ENCODE measurements at regions not wholly inside any gene's neighbourhood (a gene's known extent, or its start where the extent isn't known, plus 50 kb on each side); places are given as distances from the start of the nearest gene placed in this dataset.

DNA sequence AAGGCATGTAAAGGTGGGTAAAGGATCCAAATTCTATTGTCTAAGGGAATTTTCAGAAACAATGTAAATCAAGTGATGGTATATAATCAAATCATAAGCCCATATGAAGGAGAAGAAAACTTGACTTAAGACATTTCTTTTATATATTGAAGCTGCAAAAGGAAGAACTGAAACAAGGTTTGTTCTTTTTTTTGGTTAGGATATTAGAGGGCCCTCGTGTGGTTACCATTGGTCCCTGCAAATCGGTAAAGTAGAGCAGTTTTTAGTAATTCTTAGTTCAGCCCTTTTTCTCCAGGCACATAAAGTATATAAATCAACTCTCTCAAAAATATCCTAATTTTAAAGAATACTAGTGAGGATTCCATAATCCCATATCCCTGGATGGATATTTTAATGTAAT, 105.6 kb upstream of the STK17B start:
- Histone ChIP-seq H3K9me3 (ENCODE audit: control insufficient read depth, insufficient read depth, low read depth, low read length) (no peaks in the 10 kb centered on the region), H3K36me3 (ENCODE audit: control insufficient read depth, insufficient read depth, low read length) (no peaks in the 10 kb centered on the region), H3K4me2 (ENCODE audit: extremely low read depth, insufficient read depth, low read length) (no peak overlapping the region), H2AFZ (ENCODE audit: low read length) (no peak overlapping the region), H3K27me3 (ENCODE audit: control insufficient read depth, insufficient read depth, low read length) (no peaks in the 10 kb centered on the region), H3K4me1 (ENCODE audit: control insufficient read depth, extremely low read depth, insufficient read depth, low read length) (peaks cover 11% of the 10 kb centered on the region), H3K9ac (ENCODE audit: insufficient read depth, low read length) (no peak overlapping the region), H3K27ac (ENCODE audit: insufficient read depth, low read length) (no peak overlapping the region), H4K20me1 (ENCODE audit: control insufficient read depth, extremely low read depth, insufficient read depth, low read length) (no peaks in the 10 kb centered on the region), H3K4me3 (replicated peaks in 1 of 4; ENCODE audit: control extremely low read depth in 1 of 4, insufficient read depth in 1 of 4, low read depth in 3 of 4, low read length in 4 of 4) (no peak overlapping the region), H3K79me2 (ENCODE audit: control insufficient read depth, insufficient read depth, low read length) (no peaks in the 10 kb centered on the region)
- TF ChIP-seq, protein P1, sequence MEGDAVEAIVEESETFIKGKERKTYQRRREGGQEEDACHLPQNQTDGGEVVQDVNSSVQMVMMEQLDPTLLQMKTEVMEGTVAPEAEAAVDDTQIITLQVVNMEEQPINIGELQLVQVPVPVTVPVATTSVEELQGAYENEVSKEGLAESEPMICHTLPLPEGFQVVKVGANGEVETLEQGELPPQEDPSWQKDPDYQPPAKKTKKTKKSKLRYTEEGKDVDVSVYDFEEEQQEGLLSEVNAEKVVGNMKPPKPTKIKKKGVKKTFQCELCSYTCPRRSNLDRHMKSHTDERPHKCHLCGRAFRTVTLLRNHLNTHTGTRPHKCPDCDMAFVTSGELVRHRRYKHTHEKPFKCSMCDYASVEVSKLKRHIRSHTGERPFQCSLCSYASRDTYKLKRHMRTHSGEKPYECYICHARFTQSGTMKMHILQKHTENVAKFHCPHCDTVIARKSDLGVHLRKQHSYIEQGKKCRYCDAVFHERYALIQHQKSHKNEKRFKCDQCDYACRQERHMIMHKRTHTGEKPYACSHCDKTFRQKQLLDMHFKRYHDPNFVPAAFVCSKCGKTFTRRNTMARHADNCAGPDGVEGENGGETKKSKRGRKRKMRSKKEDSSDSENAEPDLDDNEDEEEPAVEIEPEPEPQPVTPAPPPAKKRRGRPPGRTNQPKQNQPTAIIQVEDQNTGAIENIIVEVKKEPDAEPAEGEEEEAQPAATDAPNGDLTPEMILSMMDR (conservative IDR thresholded peaks at IDR 0.05 in 1 of 2, IDR thresholded peaks at IDR 0.05 in 1 of 2; ENCODE audit: low read depth in 1 of 2, low read length in 2 of 2): peak; percentile 59 to 67
- TF ChIP-seq EZH2 (IDR thresholded peaks at IDR 0.05; ENCODE audit: low read length, missing control alignments): no peak
- peak in 1 of 2 donors; percentile 71 for DNase-seq (ENCODE audit: low read depth in 2 of 2)

DNA sequence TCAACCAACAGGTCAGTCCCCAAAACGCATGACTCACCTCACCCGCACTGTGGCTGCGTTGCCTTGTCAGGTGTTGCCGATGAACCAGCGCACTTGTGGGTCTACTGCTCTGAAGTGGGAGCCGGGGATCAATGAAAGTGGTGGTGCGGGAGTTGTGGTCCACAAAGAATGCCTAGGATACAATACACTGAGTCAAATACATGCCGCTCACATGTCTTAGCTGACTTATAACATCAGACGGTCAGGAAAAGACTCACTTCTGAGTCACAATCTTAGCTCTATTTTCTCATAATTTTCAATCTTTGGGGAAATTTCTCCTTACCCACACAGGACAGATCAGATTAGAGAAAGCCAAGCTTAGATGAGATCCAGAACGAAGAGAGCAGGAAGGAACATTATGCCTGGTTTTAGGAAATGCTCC, 107.1 kb upstream of the STK17B start:
- peak; percentile 42 to 96 for DNase-seq (ENCODE audit: low read depth in 2 of 2)
- H4K20me1 ChIP-seq (ENCODE audit: control insufficient read depth, extremely low read depth, insufficient read depth, low read length): no peaks in the 10 kb centered on the region
- no peak overlapping the region for H3K4me3 ChIP-seq (replicated peaks in 1 of 4; ENCODE audit: control extremely low read depth in 1 of 4, insufficient read depth in 1 of 4, low read depth in 3 of 4, low read length in 4 of 4)
- no peaks in the 10 kb centered on the region for H3K79me2 ChIP-seq (ENCODE audit: control insufficient read depth, insufficient read depth, low read length)
- no peak overlapping the region for H2AFZ ChIP-seq (ENCODE audit: low read length)
- H3K27ac ChIP-seq (ENCODE audit: insufficient read depth, low read length): no peak overlapping the region
- TF ChIP-seq, protein P1 (conservative IDR thresholded peaks at IDR 0.05 in 1 of 2, IDR thresholded peaks at IDR 0.05 in 1 of 2; ENCODE audit: low read depth in 1 of 2, low read length in 2 of 2): no peak
- TF ChIP-seq EZH2 (IDR thresholded peaks at IDR 0.05; ENCODE audit: low read length, missing control alignments): no peak
- H3K27me3 ChIP-seq (ENCODE audit: control insufficient read depth, insufficient read depth, low read length): no peaks in the 10 kb centered on the region
- H3K4me1 ChIP-seq (ENCODE audit: control insufficient read depth, extremely low read depth, insufficient read depth, low read length): peaks cover 11% of the 10 kb centered on the region
- no peaks in the 10 kb centered on the region for H3K9me3 ChIP-seq (ENCODE audit: control insufficient read depth, insufficient read depth, low read depth, low read length)
- no peak overlapping the region for H3K4me2 ChIP-seq (ENCODE audit: extremely low read depth, insufficient read depth, low read length)
- no peak overlapping the region for H3K9ac ChIP-seq (ENCODE audit: insufficient read depth, low read length)
- no peaks in the 10 kb centered on the region for H3K36me3 ChIP-seq (ENCODE audit: control insufficient read depth, insufficient read depth, low read length)

DNA sequence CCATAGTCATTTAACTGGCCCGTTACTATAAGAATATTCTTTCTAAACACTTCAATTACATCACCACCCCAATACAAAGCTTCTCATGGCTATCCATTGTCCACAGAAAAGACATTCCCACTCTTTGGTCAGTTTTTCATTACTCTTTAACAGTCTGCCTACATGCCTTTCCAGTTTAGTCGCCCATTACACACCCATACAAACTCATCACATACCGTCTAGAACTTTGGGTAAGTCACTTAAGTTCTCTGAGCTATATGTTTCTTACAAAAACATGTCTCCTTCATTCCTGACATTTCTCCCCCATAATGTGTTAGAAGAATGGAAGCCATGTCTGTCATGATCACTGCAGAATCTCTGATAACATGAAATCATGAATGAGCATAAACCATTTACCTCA, 108.2 kb upstream of the STK17B start:
- DNase-seq (ENCODE audit: low read depth in 2 of 2): peak in 1 of 2 donors; percentile 60
- TF ChIP-seq, protein P1 (conservative IDR thresholded peaks at IDR 0.05 in 1 of 2, IDR thresholded peaks at IDR 0.05 in 1 of 2; ENCODE audit: low read depth in 1 of 2, low read length in 2 of 2): no peak
- TF ChIP-seq EZH2 (IDR thresholded peaks at IDR 0.05; ENCODE audit: low read length, missing control alignments): no peak
- no peaks in the 10 kb centered on the region for H3K79me2 ChIP-seq (ENCODE audit: control insufficient read depth, insufficient read depth, low read length)
- no peak overlapping the region for H2AFZ ChIP-seq (ENCODE audit: low read length)
- H3K36me3 ChIP-seq (ENCODE audit: control insufficient read depth, insufficient read depth, low read length): no peaks in the 10 kb centered on the region
- H3K4me2 ChIP-seq (ENCODE audit: extremely low read depth, insufficient read depth, low read length): no peak overlapping the region
- H3K27me3 ChIP-seq (ENCODE audit: control insufficient read depth, insufficient read depth, low read length): no peaks in the 10 kb centered on the region
- no peaks in the 10 kb centered on the region for H3K9me3 ChIP-seq (ENCODE audit: control insufficient read depth, insufficient read depth, low read depth, low read length)
- H3K27ac ChIP-seq (ENCODE audit: insufficient read depth, low read length): no peak overlapping the region
- H4K20me1 ChIP-seq (ENCODE audit: control insufficient read depth, extremely low read depth, insufficient read depth, low read length): no peaks in the 10 kb centered on the region
- H3K9ac ChIP-seq (ENCODE audit: insufficient read depth, low read length): no peak overlapping the region
- peaks cover 6% of the 10 kb centered on the region for H3K4me1 ChIP-seq (ENCODE audit: control insufficient read depth, extremely low read depth, insufficient read depth, low read length)
- H3K4me3 ChIP-seq (replicated peaks in 1 of 4; ENCODE audit: control extremely low read depth in 1 of 4, insufficient read depth in 1 of 4, low read depth in 3 of 4, low read length in 4 of 4): no peak overlapping the region
